Ammon's horn (tissue), 1 donor: ENCODE measurements at regions not wholly inside any gene's neighbourhood (a gene's known extent, or its start where the extent isn't known, plus 50 kb on each side); places are given as distances from the start of the nearest gene placed in this dataset.
"Not testable (repeated sequence)": the region's sequence is repeated elsewhere in the genome, so short reads cannot be mapped to it uniquely, and the experiment has no call there.

ENCODE experiments used
- DNase-seq: peaks from one replicate; pipeline ENCODE4 v3.0.0-alpha.2; 2016; ENCODE audit warnings: low spot score

GRCh38 chr1:243074224-243074623 lies 180.9 kb downstream of the CEP170 start:
- DNase-seq = not testable (repeated sequence)

- not testable (repeated sequence) for DNase-seq
These were observed 188.0 kb downstream of the CEP170 start for GRCh38 chr1:243067056-243067455.

GRCh38 chr1:243061965-243062364 lies 193.1 kb downstream of the CEP170 start:
- DNase-seq = not testable (repeated sequence)

- DNase-seq = not testable (repeated sequence)
These were observed 199.6 kb downstream of the CEP170 start for GRCh38 chr1:243055510-243055909.

- not testable (repeated sequence) for DNase-seq
These were observed 200.0 kb downstream of the CEP170 start for GRCh38 chr1:243055091-243055490.

GRCh38 chr1:243054681-243055080 lies 200.4 kb downstream of the CEP170 start:
- DNase-seq = not testable (repeated sequence)

GRCh38 chr1:243053048-243053447 lies 202.0 kb downstream of the CEP170 start:
- not testable (repeated sequence) for DNase-seq

- not testable (repeated sequence) for DNase-seq
These were observed 204.5 kb downstream of the CEP170 start for GRCh38 chr1:243050613-243051012.

GRCh38 chr1:243049716-243050115 lies 205.4 kb downstream of the CEP170 start:
- DNase-seq = not testable (repeated sequence)

GRCh38 chr1:243021365-243021764 lies 233.7 kb downstream of the CEP170 start:
- not testable (repeated sequence) for DNase-seq

- not testable (repeated sequence) for DNase-seq
These were observed 235.9 kb downstream of the CEP170 start for GRCh38 chr1:243019030-243019635.

- DNase-seq = not testable (repeated sequence)
These were observed 244.4 kb downstream of the CEP170 start for GRCh38 chr1:243010719-243011118.

GRCh38 chr1:243001003-243001402 lies 254.1 kb downstream of the CEP170 start:
- peak; percentile 3 for DNase-seq

- DNase-seq = not testable (repeated sequence)
These were observed 262.3 kb downstream of the CEP170 start for GRCh38 chr1:242992776-242993175.

GRCh38 chr1:242985096-242985495 lies 270.0 kb downstream of the CEP170 start:
- not testable (repeated sequence) for DNase-seq

GRCh38 chr1:242973341-242973740 lies 281.7 kb downstream of the CEP170 start:
- DNase-seq = not testable (repeated sequence)

GRCh38 chr1:242966892-242967291 lies 288.2 kb downstream of the CEP170 start:
- no peak for DNase-seq

GRCh38 chr1:242959397-242959796 lies 295.7 kb downstream of the CEP170 start:
- not testable (repeated sequence) for DNase-seq

GRCh38 chr1:242954945-242955344 lies 300.1 kb downstream of the CEP170 start:
- DNase-seq = not testable (repeated sequence)

- no peak for DNase-seq
These were observed 308.9 kb downstream of the CEP170 start for GRCh38 chr1:242946206-242946605.

- not testable (repeated sequence) for DNase-seq
These were observed 318.4 kb downstream of the CEP170 start for GRCh38 chr1:242936725-242937124.

- DNase-seq = not testable (repeated sequence)
These were observed 330.4 kb downstream of the CEP170 start for GRCh38 chr1:242924717-242925116.

- DNase-seq = not testable (repeated sequence)
These were observed 331.5 kb downstream of the CEP170 start for GRCh38 chr1:242923603-242924002.

- DNase-seq = not testable (repeated sequence)
These were observed 340.4 kb downstream of the CEP170 start for GRCh38 chr1:242914729-242915128.
